WTC11 (cell line): ENCODE measurements at regions not wholly inside any gene's neighbourhood (a gene's known extent, or its start where the extent isn't known, plus 50 kb on each side); places are given as distances from the start of the nearest gene placed in this dataset.

Source experiments
- ATAC-seq: fragments of 200-7000 bp; cut with Tn5 transposase; 2 replicates; pipeline ENCODE4 v1.10.0; 2021; ENCODE audit warnings: mild to moderate bottlenecking, moderate library complexity
- CTCF ChIA-PET: fragments of 300-600 bp; sonication (Branson Sonifier 250); formaldehyde crosslinking; loops from one replicate; lab custom pipeline; 2021; ENCODE audit warnings: antibody characterized with exemption; lab: Charles Lee
- POLR2A ChIA-PET: fragments of 350-600 bp; sonication (Branson Sonifier 250); formaldehyde crosslinking; loops from one replicate; lab custom pipeline; 2021; ENCODE audit warnings: antibody characterized with exemption; lab: Charles Lee
- DNase-seq: peaks from one replicate; pipeline ENCODE4 v3.0.0; 2021; ENCODE audit warnings: low spot score
- H3K27ac Mint-ChIP-seq: 2 replicates; pipeline ENCODE4 v1.8.0; 2021; ENCODE audit warnings: mixed read lengths
- H3K27me3 Mint-ChIP-seq: 2 replicates; pipeline ENCODE4 v1.8.0; 2021; ENCODE audit warnings: low read depth, mild to moderate bottlenecking, moderate library complexity, mixed read lengths
- H3K36me3 Mint-ChIP-seq: 2 replicates; pipeline ENCODE4 v1.8.0; 2021; ENCODE audit warnings: mixed read lengths
- H3K4me1 Mint-ChIP-seq: 2 replicates; pipeline ENCODE4 v1.8.0; 2022; ENCODE audit warnings: mixed read lengths
- H3K4me3 Mint-ChIP-seq: 2 replicates; pipeline ENCODE4 v1.8.0; 2021; ENCODE audit warnings: mild to moderate bottlenecking, moderate library complexity, mixed read lengths
- H3K9me3 Mint-ChIP-seq: 2 replicates; pipeline ENCODE4 v1.8.0; 2021; ENCODE audit warnings: mixed read lengths
- AFF4 ChIP-seq: sonication (generic); formaldehyde crosslinking; IDR thresholded peaks from 2 replicates; pipeline ENCODE4 v1.8.1; 2023; ENCODE audit warnings: mild to moderate bottlenecking, missing genetic modification reagents, borderline replicate concordance
- ATF1 ChIP-seq: sonication (generic); formaldehyde crosslinking; IDR thresholded peaks from 2 replicates; pipeline ENCODE4 v1.8.1; 2023; ENCODE audit warnings: mild to moderate bottlenecking, moderate library complexity, missing genetic modification reagents
- E2F4 ChIP-seq: sonication (generic); formaldehyde crosslinking; IDR thresholded peaks from 2 replicates; pipeline ENCODE4 v1.8.1; 2022; ENCODE audit warnings: low read depth, mild to moderate bottlenecking, moderate library complexity, missing genetic modification reagents, borderline replicate concordance
- ESRRA ChIP-seq: sonication (generic); formaldehyde crosslinking; IDR thresholded peaks from 2 replicates; pipeline ENCODE4 v1.8.1; 2022; ENCODE audit warnings: mild to moderate bottlenecking, missing genetic modification reagents, borderline replicate concordance
- FOXK1 ChIP-seq: sonication (generic); formaldehyde crosslinking; IDR thresholded peaks from 2 replicates; pipeline ENCODE4 v1.8.0; 2022; ENCODE audit warnings: mild to moderate bottlenecking, moderate library complexity, missing genetic modification reagents
- IRF2 ChIP-seq: sonication (generic); formaldehyde crosslinking; IDR thresholded peaks from 2 replicates; pipeline ENCODE4 v1.8.0; 2022; ENCODE audit warnings: low read depth, missing genetic modification reagents, borderline replicate concordance
- MLX ChIP-seq: sonication (generic); formaldehyde crosslinking; IDR thresholded peaks from 2 replicates; pipeline ENCODE4 v1.8.1; 2023; ENCODE audit warnings: mild to moderate bottlenecking, missing genetic modification reagents, moderate library complexity
- NFE2L1 ChIP-seq: sonication (generic); formaldehyde crosslinking; IDR thresholded peaks from 2 replicates; pipeline ENCODE4 v1.8.1; 2023; ENCODE audit warnings: missing genetic modification reagents
- NR3C1 ChIP-seq: sonication (generic); formaldehyde crosslinking; conservative IDR thresholded peaks from 2 replicates; pipeline ENCODE4 v1.8.1; 2023; ENCODE audit warnings: low read depth, mild to moderate bottlenecking, missing genetic modification reagents
- RELA ChIP-seq: sonication (generic); formaldehyde crosslinking; IDR thresholded peaks from 2 replicates; pipeline ENCODE4 v1.8.1; 2022; ENCODE audit warnings: missing genetic modification reagents, mild to moderate bottlenecking, borderline replicate concordance
- TCF7 ChIP-seq: sonication (generic); formaldehyde crosslinking; IDR thresholded peaks from 2 replicates; pipeline ENCODE4 v1.8.0; 2022; ENCODE audit warnings: mild to moderate bottlenecking, low read depth, missing genetic modification reagents, moderate library complexity
- TP53 ChIP-seq: sonication (generic); formaldehyde crosslinking; IDR thresholded peaks from 2 replicates; pipeline ENCODE4 v1.8.1; 2023; ENCODE audit warnings: mild to moderate bottlenecking, missing genetic modification reagents
- USF2 ChIP-seq: sonication (generic); formaldehyde crosslinking; IDR thresholded peaks from 2 replicates; pipeline ENCODE4 v1.8.1; 2023; ENCODE audit warnings: mild to moderate bottlenecking, missing genetic modification reagents, moderate library complexity
- ZNF121 ChIP-seq: sonication (generic); formaldehyde crosslinking; IDR thresholded peaks from 2 replicates; pipeline ENCODE4 v1.8.0; 2023; ENCODE audit warnings: missing genetic modification reagents
- ZNF423 ChIP-seq: fragments of 250-450 bp; sonication (Bioruptor Pico); IDR thresholded peaks from 2 replicates; pipeline ENCODE4 v2.1.2; 2022; ENCODE audit warnings: mild to moderate bottlenecking, moderate library complexity
- ZSCAN18 ChIP-seq: fragments of 250-450 bp; sonication (Bioruptor Pico); IDR thresholded peaks from 2 replicates; pipeline ENCODE4 v2.1.2; 2022; ENCODE audit warnings: mild to moderate bottlenecking, moderate library complexity
- TF ChIP-seq, protein P1 (sequence below): fragments of 250-450 bp; sonication (Bioruptor Pico); IDR thresholded peaks from 2 replicates; pipeline ENCODE4 v1.9.0; 2021; ENCODE audit warnings: mild to moderate bottlenecking
- TF ChIP-seq, protein P2 (sequence below): sonication (generic); formaldehyde crosslinking; IDR thresholded peaks from 2 replicates; pipeline ENCODE4 v1.8.0; 2022; ENCODE audit warnings: mild to moderate bottlenecking, missing genetic modification reagents
- TF ChIP-seq, protein P3 (sequence below): sonication (generic); formaldehyde crosslinking; IDR thresholded peaks from 2 replicates; pipeline ENCODE4 v1.8.0; 2023; ENCODE audit warnings: mild to moderate bottlenecking, missing genetic modification reagents
- TF ChIP-seq, protein P4 (sequence below): fragments of 250-450 bp; sonication (Bioruptor Pico); IDR thresholded peaks from 2 replicates; pipeline ENCODE4 v1.9.0; 2021; ENCODE audit warnings: moderate library complexity, mild to moderate bottlenecking, inconsistent platforms, borderline replicate concordance

DNA sequence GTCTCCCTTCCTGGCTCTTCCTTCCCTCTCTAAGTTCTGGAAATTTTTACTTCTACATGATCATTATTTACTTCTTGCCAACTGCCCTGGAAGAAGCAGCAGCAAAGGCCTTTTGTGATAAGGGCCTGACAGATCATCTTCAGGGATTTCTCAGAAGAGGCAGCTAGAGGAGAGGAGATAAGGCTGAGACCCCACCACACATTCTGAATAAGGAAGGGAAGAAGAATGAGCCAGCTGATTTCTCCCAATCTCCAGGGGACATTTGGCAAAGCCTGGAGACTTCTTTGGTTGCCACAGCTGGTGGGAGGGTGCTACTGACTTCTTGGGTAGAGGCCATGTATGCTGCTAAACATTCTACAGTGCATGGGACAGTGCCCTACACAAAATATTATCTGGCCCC lies 122.4 kb upstream of the OR9Q1 start (continued):
- TF ChIP-seq, protein P1, sequence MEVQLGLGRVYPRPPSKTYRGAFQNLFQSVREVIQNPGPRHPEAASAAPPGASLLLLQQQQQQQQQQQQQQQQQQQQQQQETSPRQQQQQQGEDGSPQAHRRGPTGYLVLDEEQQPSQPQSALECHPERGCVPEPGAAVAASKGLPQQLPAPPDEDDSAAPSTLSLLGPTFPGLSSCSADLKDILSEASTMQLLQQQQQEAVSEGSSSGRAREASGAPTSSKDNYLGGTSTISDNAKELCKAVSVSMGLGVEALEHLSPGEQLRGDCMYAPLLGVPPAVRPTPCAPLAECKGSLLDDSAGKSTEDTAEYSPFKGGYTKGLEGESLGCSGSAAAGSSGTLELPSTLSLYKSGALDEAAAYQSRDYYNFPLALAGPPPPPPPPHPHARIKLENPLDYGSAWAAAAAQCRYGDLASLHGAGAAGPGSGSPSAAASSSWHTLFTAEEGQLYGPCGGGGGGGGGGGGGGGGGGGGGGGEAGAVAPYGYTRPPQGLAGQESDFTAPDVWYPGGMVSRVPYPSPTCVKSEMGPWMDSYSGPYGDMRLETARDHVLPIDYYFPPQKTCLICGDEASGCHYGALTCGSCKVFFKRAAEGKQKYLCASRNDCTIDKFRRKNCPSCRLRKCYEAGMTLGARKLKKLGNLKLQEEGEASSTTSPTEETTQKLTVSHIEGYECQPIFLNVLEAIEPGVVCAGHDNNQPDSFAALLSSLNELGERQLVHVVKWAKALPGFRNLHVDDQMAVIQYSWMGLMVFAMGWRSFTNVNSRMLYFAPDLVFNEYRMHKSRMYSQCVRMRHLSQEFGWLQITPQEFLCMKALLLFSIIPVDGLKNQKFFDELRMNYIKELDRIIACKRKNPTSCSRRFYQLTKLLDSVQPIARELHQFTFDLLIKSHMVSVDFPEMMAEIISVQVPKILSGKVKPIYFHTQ (CRISPR knock-in tag) = no peak
- no peak for TF ChIP-seq ZSCAN18 (CRISPR knock-in tag)
- no peak for TF ChIP-seq NR3C1 (CRISPR knock-in tag)
- TF ChIP-seq TP53 (CRISPR knock-in tag) = no peak
- no peak for TF ChIP-seq ATF1
- no peak for TF ChIP-seq ZNF423
- no peak for TF ChIP-seq FOXK1 (CRISPR knock-in tag)
- TF ChIP-seq, protein P2, sequence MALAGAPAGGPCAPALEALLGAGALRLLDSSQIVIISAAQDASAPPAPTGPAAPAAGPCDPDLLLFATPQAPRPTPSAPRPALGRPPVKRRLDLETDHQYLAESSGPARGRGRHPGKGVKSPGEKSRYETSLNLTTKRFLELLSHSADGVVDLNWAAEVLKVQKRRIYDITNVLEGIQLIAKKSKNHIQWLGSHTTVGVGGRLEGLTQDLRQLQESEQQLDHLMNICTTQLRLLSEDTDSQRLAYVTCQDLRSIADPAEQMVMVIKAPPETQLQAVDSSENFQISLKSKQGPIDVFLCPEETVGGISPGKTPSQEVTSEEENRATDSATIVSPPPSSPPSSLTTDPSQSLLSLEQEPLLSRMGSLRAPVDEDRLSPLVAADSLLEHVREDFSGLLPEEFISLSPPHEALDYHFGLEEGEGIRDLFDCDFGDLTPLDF = no peak
- TF ChIP-seq ZNF121 (CRISPR knock-in tag) = no peak
- TF ChIP-seq TCF7 (CRISPR knock-in tag) = no peak

GRCh38 chr11:57901756-57902155 lies 121.9 kb upstream of the OR9Q1 start:
- DNase-seq = no peak
- ChIA-PET CTCF (no interaction called here), POLR2A (no interaction called here)
- Mint-ChIP-seq H3K27ac (no peak overlapping the region), H3K4me3 (no peak overlapping the region), H3K9me3 (peaks cover 30% of the 10 kb centered on the region), H3K36me3 (peaks cover 20% of the 10 kb centered on the region), H3K4me1 (peaks cover 21% of the 10 kb centered on the region), H3K27me3 (no peaks in the 10 kb centered on the region; the same call in 1 of the 2 replicates)
- ATAC-seq = no peak
- no peak for TF ChIP-seq AFF4 (CRISPR knock-in tag)
- TF ChIP-seq, protein P3, sequence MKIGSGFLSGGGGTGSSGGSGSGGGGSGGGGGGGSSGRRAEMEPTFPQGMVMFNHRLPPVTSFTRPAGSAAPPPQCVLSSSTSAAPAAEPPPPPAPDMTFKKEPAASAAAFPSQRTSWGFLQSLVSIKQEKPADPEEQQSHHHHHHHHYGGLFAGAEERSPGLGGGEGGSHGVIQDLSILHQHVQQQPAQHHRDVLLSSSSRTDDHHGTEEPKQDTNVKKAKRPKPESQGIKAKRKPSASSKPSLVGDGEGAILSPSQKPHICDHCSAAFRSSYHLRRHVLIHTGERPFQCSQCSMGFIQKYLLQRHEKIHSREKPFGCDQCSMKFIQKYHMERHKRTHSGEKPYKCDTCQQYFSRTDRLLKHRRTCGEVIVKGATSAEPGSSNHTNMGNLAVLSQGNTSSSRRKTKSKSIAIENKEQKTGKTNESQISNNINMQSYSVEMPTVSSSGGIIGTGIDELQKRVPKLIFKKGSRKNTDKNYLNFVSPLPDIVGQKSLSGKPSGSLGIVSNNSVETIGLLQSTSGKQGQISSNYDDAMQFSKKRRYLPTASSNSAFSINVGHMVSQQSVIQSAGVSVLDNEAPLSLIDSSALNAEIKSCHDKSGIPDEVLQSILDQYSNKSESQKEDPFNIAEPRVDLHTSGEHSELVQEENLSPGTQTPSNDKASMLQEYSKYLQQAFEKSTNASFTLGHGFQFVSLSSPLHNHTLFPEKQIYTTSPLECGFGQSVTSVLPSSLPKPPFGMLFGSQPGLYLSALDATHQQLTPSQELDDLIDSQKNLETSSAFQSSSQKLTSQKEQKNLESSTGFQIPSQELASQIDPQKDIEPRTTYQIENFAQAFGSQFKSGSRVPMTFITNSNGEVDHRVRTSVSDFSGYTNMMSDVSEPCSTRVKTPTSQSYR (CRISPR knock-in tag) = no peak
- TF ChIP-seq ESRRA = no peak
- no peak for TF ChIP-seq MLX (CRISPR knock-in tag)
- no peak for TF ChIP-seq USF2
- TF ChIP-seq FOXK1 (CRISPR knock-in tag) = no peak
- no peak for TF ChIP-seq NFE2L1 (CRISPR knock-in tag)
- TF ChIP-seq, protein P4, sequence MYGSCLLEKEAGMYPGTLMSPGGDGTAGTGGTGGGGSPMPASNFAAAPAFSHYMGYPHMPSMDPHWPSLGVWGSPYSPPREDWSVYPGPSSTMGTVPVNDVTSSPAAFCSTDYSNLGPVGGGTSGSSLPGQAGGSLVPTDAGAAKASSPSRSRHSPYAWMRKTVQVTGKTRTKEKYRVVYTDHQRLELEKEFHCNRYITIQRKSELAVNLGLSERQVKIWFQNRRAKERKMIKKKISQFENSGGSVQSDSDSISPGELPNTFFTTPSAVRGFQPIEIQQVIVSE (CRISPR knock-in tag) = no peak
- TF ChIP-seq IRF2 = no peak
- no peak for TF ChIP-seq E2F4 (CRISPR knock-in tag)
- TF ChIP-seq RELA (CRISPR knock-in tag) = no peak
